Astrocyte of the spinal cord (primary cell): ENCODE measurements at regions not wholly inside any gene's neighbourhood (a gene's known extent, or its start where the extent isn't known, plus 50 kb on each side); places are given as distances from the start of the nearest gene placed in this dataset.

Experiments
- DNase-seq: peaks from one replicate; pipeline ENCODE4 v3.0.0; 2011; ENCODE audit warnings: low read depth, low spot score
- H3K4me3 ChIP-seq: 2 replicates; pipeline ENCODE4 v1.5.1; 2011; ENCODE audit warnings: low read depth, mild to moderate bottlenecking, low read length, moderate library complexity
- in situ Hi-C: cut with HindIII; loops from 2 replicates; pipeline ENCODE4 v1.10.0; 2017; ENCODE audit warnings: low sequenced_read_pairs
- TF ChIP-seq, protein P1 (sequence below): IDR thresholded peaks from 2 replicates; pipeline ENCODE4 v1.5.1; 2012; ENCODE audit warnings: low read depth, mild to moderate bottlenecking, low read length, inconsistent platforms

DNA sequence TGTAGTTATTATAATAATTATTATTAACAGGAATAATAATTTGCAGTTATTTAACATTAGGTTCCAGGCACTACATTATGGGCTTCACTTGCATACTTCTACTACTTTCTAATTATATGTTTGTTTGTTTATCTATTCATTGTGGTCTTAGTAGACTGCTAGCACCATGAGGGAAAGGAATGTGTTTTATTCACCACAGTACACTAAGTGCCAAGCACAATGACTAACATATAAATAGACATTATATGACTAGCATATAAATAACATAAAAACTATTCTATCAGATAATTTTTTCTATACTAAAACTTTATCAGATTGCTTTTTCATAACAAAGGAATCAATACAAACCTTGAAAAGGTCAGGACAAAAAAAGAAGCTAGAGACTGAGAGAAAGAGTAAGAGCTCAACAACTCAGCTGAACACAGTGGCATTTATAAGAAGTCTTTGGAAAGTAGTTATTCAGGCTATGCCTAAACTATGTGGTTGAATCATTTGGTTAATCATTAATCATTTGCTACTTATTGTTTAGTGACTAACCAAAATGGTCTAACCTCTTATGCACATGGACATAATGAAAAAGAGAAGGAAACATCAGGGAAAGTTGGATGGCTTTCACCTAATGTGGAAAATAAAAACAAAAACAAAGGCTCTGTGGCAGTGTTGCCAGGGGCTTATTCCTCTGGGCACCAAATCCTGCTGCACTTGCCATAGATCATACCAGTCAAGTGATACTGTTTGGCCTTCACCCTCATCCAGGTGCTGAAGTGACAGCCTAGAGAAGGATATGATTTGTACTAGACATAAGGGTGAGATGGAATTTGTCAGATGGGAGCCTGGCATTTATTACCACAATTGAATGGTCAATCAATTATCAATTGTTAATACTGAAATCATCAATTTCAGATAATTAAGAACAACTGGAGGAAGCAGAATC is 174.9 kb downstream of the ETAA1 start:
- in situ Hi-C loops: no loop called here
- DNase-seq: peak; percentile 66
- no peak overlapping the region for H3K4me3 ChIP-seq
- TF ChIP-seq, protein P1, sequence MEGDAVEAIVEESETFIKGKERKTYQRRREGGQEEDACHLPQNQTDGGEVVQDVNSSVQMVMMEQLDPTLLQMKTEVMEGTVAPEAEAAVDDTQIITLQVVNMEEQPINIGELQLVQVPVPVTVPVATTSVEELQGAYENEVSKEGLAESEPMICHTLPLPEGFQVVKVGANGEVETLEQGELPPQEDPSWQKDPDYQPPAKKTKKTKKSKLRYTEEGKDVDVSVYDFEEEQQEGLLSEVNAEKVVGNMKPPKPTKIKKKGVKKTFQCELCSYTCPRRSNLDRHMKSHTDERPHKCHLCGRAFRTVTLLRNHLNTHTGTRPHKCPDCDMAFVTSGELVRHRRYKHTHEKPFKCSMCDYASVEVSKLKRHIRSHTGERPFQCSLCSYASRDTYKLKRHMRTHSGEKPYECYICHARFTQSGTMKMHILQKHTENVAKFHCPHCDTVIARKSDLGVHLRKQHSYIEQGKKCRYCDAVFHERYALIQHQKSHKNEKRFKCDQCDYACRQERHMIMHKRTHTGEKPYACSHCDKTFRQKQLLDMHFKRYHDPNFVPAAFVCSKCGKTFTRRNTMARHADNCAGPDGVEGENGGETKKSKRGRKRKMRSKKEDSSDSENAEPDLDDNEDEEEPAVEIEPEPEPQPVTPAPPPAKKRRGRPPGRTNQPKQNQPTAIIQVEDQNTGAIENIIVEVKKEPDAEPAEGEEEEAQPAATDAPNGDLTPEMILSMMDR: no peak

DNA sequence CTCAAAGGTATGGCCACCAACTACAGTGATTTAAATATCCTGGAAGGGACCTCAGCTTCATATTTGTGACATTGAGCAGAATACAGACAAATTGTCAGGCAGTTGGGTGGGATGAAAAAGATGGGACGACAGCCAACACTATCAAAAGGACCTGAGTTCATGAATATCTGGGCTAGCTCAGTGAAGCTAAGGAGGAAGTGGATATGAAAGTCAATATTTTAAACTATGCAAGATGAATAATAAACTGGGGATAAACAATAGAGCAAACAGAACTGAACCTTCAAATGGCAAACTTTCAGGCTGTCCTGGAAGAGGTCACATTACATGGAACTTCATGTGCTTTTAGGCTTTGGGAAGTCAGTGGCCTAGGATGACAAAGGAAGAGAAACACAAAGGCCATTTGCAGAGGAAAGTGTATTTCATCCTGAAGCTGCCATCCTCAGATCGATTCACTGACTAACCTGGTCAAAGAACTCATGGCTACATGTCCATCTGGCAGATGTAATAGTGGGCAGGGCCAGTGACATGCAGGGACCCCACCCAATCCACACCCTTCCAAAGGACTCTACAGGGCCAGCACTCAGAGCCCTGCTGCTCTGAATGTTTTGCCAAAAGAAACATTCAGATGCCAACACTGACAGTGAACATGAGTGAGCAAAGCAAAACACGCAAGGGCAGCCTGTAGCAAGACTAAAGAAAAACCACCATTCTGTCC is 175.7 kb downstream of the ETAA1 start:
- in situ Hi-C loops: no loop called here
- no peak overlapping the region for H3K4me3 ChIP-seq
- TF ChIP-seq, protein P1: no peak
- DNase-seq: peak; percentile 59

DNA sequence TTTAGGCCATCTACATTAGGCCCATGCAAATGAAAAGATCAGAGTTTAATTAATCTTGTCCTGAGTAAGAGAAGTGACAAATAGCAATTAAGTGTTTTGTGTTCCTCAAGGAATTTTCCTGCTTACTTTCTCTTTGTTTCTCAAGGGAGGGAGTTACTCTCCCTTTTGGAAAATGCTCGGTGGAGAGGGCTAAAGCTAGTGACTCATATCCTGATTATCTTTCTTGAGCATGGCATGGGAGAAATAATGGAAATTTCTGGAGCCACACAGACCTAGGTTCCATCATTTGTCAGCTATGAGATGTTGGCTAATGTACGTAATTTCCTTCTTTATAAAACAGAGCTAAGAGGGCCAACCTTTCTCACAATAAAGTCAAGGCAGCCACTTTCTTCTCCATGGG is 177.1 kb downstream of the ETAA1 start:
- TF ChIP-seq, protein P1: no peak
- no peak overlapping the region for H3K4me3 ChIP-seq
- DNase-seq: peak; percentile 60
- in situ Hi-C loops: no loop called here

DNA sequence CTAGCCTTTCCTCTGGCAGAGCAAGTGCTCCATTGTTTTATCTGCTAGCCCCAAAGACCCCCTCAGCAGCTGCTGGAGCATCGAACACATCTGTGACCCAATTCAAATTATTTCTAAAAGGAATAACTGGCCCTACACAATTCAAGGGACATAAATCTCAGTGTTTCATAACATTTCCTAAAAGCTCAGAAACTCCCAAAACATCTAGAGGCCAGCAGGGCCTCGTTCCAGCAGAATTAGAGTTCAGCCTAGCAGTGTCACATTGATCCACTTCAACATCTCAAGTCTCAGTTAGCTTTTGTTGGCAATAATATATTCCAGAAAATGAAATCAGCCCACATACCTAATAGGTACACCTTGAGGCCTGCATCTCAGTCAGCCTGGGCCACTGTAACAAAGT is 179.1 kb downstream of the ETAA1 start:
- no peak for DNase-seq
- no peak overlapping the region for H3K4me3 ChIP-seq
- in situ Hi-C loops: no loop called here
- TF ChIP-seq, protein P1: no peak

DNA sequence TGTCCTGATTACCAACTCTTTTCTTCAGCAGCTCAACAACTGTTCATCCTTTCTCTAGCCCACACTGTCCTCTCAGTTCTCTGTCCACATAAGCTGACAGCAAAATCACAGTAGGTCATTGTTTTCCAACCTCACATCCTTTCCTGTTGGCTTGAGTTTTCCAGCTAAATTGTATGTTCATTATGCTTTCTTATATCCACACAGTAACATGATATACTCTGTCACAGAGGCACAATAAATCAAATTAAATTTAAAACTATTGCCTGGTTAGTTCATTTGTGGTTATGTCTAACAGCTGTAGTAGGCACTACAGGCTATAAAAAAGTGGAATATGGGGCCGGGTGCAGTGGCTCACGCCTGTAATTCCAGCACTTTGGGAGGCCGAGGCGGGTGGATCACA is 179.9 kb downstream of the ETAA1 start:
- TF ChIP-seq, protein P1: no peak
- DNase-seq: no peak
- no peak overlapping the region for H3K4me3 ChIP-seq
- in situ Hi-C loops: no loop called here

DNA sequence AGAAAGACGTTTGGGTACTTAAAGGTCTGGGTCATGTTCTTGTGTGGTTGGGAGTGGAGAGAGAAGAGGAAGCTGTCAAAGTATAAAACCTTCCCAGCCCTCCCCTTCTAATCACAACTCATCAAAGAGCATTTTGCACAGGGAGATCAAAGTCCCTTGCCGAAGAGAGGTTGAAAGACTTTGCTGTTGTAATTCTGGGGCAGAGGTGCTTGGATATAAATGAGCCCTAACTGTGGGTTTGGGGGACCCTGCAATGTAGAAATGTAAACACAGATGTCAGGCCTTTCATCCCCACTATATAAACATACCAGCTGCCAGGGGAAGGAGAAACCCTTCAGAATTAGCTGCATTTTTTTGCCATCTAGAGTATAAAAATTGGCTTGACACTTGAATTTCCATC is 182.1 kb downstream of the ETAA1 start:
- in situ Hi-C loops: no loop called here

More for the DNA sequence above, 182.1 kb downstream of the ETAA1 start:
- TF ChIP-seq, protein P1: no peak
- no peak overlapping the region for H3K4me3 ChIP-seq
- DNase-seq: peak; percentile 48
